ENCODE measurements at regions not wholly inside any gene's neighbourhood (a gene's known extent, or its start where the extent isn't known, plus 50 kb on each side); places are given as distances from the start of the nearest gene placed in this dataset.

- no peaks in the 10 kb centered on the region for H3K4me1 ChIP-seq
- H3K9me3 ChIP-seq, result no peaks in the 10 kb centered on the region
- no peak overlapping the region for H3K27ac ChIP-seq
- no peaks in the 10 kb centered on the region for H3K36me3 ChIP-seq
- no peak overlapping the region for H3K4me3 ChIP-seq
- no peak for DNase-seq
- in situ Hi-C loops (cut with MboI; ENCODE audit: low pct_ligation_motif_present in 1 of 4, low pct_unique_long_range_greater_than_20kb in 1 of 4, low sequenced_read_pairs in 3 of 4), result no loop called here
- 73 to 89% methylated on average over 1 to 3 of the region's 3 CpGs for WGBS, 2 donors (ENCODE audit: low coverage in 1 of 2)
- TF ChIP-seq POLR2AphosphoS5 (IDR thresholded peaks at IDR 0.05) (no peak), POLR2A (IDR thresholded peaks at IDR 0.05) (no peak), CTCF (IDR thresholded peaks at IDR 0.05) (no peak), EP300 (IDR thresholded peaks at IDR 0.05; ENCODE audit: low read depth) (no peak)
- H3K27me3 ChIP-seq, result no peaks in the 10 kb centered on the region
- intact Hi-C loops (cut with DNase I; ENCODE audit: low total_unique reads), result no loop called here
These were observed 320.3 kb upstream of the PLXNA2 start for GRCh38 chr1:208564466-208564865.

- H3K27ac ChIP-seq, result no peak overlapping the region
- no peaks in the 10 kb centered on the region for H3K4me1 ChIP-seq
- H3K9me3 ChIP-seq, result no peaks in the 10 kb centered on the region
- H3K36me3 ChIP-seq, result no peaks in the 10 kb centered on the region
- in situ Hi-C loops (cut with MboI; ENCODE audit: low pct_ligation_motif_present in 1 of 4, low pct_unique_long_range_greater_than_20kb in 1 of 4, low sequenced_read_pairs in 3 of 4), result no loop called here
- no peak overlapping the region for H3K4me3 ChIP-seq
- TF ChIP-seq POLR2AphosphoS5 (IDR thresholded peaks at IDR 0.05) (no peak), EP300 (IDR thresholded peaks at IDR 0.05; ENCODE audit: low read depth) (no peak), POLR2A (IDR thresholded peaks at IDR 0.05) (no peak), CTCF (IDR thresholded peaks at IDR 0.05) (no peak)
- no peaks in the 10 kb centered on the region for H3K27me3 ChIP-seq
- no peak for DNase-seq
- intact Hi-C loops (cut with DNase I; ENCODE audit: low total_unique reads), result no loop called here
- 89 to 93% methylated on average over 6 of the region's 6 CpGs for WGBS, 2 donors (ENCODE audit: low coverage in 1 of 2)
These were observed 321.7 kb upstream of the PLXNA2 start for GRCh38 chr1:208565756-208566440.

GRCh38 chr1:208569181-208569580 lies 325.0 kb upstream of the PLXNA2 start:
- WGBS, 2 donors (ENCODE audit: low coverage in 1 of 2), result 90% methylated on average over 1 of the region's 1 CpG; no CpG with 5 or more reads in 1 of the 2 donors
- intact Hi-C loops (cut with DNase I; ENCODE audit: low total_unique reads), result no loop called here
- no peak overlapping the region for H3K27ac ChIP-seq
- H3K36me3 ChIP-seq, result no peaks in the 10 kb centered on the region
- no peaks in the 10 kb centered on the region for H3K4me1 ChIP-seq
- H3K9me3 ChIP-seq, result no peaks in the 10 kb centered on the region
- TF ChIP-seq POLR2AphosphoS5 (IDR thresholded peaks at IDR 0.05) (no peak), POLR2A (IDR thresholded peaks at IDR 0.05) (no peak), CTCF (IDR thresholded peaks at IDR 0.05) (no peak), EP300 (IDR thresholded peaks at IDR 0.05; ENCODE audit: low read depth) (no peak)
- no peaks in the 10 kb centered on the region for H3K27me3 ChIP-seq
- no peak for DNase-seq
- H3K4me3 ChIP-seq, result no peak overlapping the region
- in situ Hi-C loops (cut with MboI; ENCODE audit: low pct_ligation_motif_present in 1 of 4, low pct_unique_long_range_greater_than_20kb in 1 of 4, low sequenced_read_pairs in 3 of 4), result no loop called here

GRCh38 chr1:208570362-208570761 lies 326.2 kb upstream of the PLXNA2 start:
- H3K27me3 ChIP-seq, result no peaks in the 10 kb centered on the region
- H3K4me3 ChIP-seq, result no peak overlapping the region
- TF ChIP-seq POLR2A (IDR thresholded peaks at IDR 0.05) (no peak), CTCF (IDR thresholded peaks at IDR 0.05) (no peak), POLR2AphosphoS5 (IDR thresholded peaks at IDR 0.05) (no peak), EP300 (IDR thresholded peaks at IDR 0.05; ENCODE audit: low read depth) (no peak)
- in situ Hi-C loops (cut with MboI; ENCODE audit: low pct_ligation_motif_present in 1 of 4, low pct_unique_long_range_greater_than_20kb in 1 of 4, low sequenced_read_pairs in 3 of 4), result no loop called here
- H3K9me3 ChIP-seq, result no peaks in the 10 kb centered on the region
- no peak overlapping the region for H3K27ac ChIP-seq
- 65 to 92% methylated on average over 2 to 5 of the region's 5 CpGs for whole genome bisulfite sequencing, 2 donors (ENCODE audit: low coverage in 1 of 2)
- intact Hi-C loops (cut with DNase I; ENCODE audit: low total_unique reads), result no loop called here
- DNase-seq, result no peak
- H3K36me3 ChIP-seq, result no peaks in the 10 kb centered on the region
- no peaks in the 10 kb centered on the region for H3K4me1 ChIP-seq
